CD4-positive, alpha-beta T cell treated with Interleukin-17A for 4 hours (primary cell): ENCODE measurements at regions not wholly inside any gene's neighbourhood (a gene's known extent, or its start where the extent isn't known, plus 50 kb on each side); places are given as distances from the start of the nearest gene placed in this dataset.

Source experiments
- DNase-seq: peaks from one replicate; pipeline ENCODE4 v3.0.0-alpha.2; 2020; ENCODE audit warnings: mixed read lengths

- DNase-seq: no peak
These were observed 160.0 kb upstream of the MKI67 start for GRCh38 chr10:128286141-128286761.

GRCh38 chr10:128286762-128287500 lies 160.7 kb upstream of the MKI67 start:
- DNase-seq: no peak

DNA sequence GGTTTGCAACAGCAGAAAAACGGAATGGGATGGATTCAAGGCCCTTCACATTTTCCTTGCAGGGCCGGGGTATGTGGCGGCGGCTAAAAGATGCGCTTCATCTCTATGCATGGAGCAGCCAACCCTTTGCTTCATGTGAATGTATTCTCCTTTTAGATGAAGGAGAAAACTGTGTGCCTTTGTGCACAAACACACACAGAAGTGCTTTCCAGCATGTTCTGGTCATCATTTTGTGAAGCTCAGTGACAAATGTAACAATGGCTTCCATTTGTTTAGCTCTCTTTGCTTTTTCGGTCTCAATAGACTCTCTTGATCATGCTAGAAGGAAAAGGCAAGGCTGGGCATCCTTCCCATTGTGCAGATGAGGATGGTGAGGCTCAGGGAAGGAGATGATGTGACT lies 161.7 kb upstream of the MKI67 start:
- no peak for DNase-seq

DNA sequence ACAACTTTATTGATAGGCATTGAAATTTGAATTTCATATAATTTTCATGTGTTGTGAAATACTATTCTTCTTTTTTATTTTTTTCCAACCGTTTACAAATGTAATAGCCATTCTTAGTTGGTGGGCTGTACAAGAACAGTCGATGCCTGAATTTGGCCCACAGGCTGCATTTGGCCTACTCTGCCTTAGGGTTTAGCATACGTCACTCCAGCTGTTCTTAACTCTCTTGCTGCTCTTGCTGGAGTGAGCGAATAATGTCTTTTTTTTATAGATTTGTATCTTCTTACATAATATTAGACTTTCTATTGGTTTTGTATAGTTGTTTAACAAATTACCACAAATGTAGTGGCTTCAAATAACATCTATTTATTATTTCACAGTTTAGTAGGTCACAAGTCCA lies 163.4 kb upstream of the MKI67 start:
- no peak for DNase-seq

DNA sequence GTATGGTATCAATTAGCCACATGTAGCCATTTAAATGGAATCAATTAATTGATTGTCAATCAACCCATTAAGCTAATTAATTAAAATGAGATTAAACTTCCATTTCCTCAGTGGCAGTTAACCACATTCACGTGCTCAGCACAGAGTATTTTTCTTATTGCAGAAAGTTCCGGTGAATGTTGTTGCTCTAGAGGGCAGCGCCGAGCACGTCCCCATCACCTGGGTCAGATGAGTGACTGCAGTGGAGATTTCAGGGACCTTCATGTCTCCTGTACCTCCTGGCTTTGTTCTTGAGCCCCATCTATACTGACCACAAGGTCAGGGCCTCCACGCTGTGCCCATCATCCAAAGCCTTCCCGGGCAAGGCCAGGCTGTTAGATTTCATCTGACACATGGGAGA lies 168.8 kb upstream of the MKI67 start:
- no peak for DNase-seq

GRCh38 chr10:128296253-128297007 lies 170.2 kb upstream of the MKI67 start:
- DNase-seq: no peak

- no peak for DNase-seq
These were observed 171.6 kb upstream of the MKI67 start for GRCh38 chr10:128297709-128298378.

DNA sequence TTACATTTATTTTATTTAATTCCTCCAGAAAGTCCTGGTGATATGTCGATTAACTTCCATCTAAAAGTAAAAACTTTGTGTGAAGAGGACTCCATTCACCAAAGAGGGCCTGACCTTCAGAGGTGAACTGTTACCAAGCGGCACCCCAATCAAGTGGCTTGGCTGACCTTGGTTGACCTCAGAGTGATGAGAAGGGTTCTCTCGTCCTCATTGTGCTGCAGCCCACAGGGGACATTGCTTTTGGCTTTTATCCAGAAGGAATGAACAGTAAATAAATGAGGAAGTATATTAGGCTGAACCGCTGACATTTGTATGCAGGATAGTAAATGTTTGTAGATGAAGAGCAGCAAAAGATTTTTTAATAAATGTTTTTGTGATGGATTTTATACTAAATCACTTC lies 172.4 kb upstream of the MKI67 start:
- DNase-seq: no peak

DNA sequence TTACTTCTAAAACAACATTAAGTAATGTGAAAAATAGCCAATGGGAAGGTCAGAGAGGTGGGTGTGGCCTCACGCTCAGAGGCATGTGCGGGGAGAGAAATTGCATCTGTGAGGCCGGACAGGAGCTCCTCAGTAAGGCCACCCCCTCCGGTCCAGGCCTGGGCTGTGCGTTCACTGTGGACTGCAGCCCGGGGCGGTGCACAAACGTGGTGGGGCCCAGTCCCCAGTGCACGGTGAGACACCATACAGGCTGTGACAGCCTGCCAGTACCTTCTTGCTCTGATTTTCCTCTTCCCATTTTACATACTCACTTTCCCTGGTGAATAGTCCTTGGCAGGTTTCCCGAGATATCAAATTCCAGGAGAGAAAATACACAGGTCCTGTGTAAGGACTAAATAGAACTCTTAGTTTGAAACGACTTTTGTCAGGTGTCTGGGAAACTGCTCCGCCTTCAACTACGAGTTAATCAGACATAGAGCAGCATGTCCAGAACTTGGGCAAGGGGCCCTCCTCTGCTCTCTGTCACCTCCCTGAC lies 174.1 kb upstream of the MKI67 start:
- DNase-seq: no peak

DNA sequence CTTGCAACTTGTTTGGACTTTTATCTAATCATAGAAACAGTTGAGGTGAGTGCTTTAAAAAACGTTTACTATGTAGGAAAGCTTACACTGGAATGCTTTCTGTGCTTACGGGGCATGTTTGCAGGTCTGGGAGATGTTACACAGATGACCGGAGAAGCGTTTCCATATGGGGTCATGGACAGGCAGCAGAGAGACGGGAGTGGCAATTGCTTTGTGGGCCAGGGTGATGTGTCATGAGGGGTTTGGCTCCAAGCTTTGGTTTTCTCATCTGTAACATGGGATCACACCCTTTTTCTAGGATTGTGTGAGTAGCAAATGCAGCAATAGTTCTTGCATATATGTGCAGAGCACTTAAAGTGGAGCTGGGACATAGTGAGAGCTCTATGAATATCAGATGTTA lies 174.8 kb upstream of the MKI67 start:
- DNase-seq: no peak

- no peak for DNase-seq
These were observed 176.6 kb upstream of the MKI67 start for GRCh38 chr10:128302808-128303207.

DNA sequence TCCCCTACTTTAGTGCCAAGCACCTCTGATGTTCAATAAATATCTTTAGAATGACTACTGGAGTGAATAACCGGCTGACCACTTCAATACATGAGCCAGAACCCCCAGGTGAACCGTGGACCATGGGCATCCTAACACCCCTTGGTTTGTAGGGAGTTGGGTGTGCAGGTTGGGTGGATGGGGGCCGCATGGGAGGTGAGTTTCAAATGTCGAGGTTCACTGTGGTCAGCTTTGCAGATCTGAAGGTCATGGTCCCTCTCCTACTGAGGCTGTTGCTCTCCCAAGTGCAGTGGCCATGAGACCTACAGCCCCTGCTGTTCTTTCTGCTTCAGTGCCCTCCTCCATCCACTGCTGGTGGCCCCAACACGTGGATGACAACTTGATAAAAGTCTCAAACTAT lies 178.0 kb upstream of the MKI67 start:
- no peak for DNase-seq

GRCh38 chr10:128305601-128306345 lies 179.6 kb upstream of the MKI67 start:
- DNase-seq: no peak

GRCh38 chr10:128306535-128306934 lies 180.3 kb upstream of the MKI67 start:
- DNase-seq: no peak

GRCh38 chr10:128306966-128307365 lies 180.7 kb upstream of the MKI67 start:
- no peak for DNase-seq

GRCh38 chr10:128307820-128308219 lies 181.6 kb upstream of the MKI67 start:
- DNase-seq: no peak

DNA sequence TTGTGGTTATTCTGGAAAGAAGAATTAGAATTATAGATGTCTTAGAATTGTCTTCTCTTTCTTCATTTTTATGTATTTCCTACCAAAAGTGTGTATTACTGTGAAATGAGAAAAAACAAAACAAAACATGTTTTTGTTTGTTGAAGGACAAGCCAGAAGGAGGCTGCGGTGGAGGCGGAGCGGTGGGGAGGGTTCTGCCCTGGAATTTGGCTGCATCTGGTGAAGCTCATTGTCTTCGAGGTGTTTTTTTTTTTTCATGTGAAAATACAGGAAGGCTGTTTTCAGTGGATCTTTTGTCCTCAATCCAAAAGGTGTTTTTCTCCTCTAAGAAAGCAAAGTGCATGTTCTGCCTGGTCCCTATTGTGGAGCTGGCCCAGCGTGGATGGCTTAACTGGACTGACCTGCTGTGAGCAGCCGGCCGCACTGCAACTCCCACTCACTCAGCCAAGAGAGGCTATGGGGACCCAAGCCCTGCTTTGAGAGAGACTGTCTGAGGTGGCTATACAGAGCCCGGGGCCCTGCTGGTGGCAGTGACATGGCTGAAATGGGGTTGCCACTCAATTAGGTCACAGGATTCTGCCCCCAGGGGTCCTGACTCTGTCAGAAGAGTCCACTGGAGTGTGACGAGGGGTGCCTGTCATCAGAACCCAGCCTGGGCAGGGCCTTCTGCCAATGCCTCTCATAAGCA lies 184.9 kb upstream of the MKI67 start:
- no peak for DNase-seq

GRCh38 chr10:128312250-128312649 lies 186.0 kb upstream of the MKI67 start:
- DNase-seq: no peak

- DNase-seq: no peak
These were observed 188.5 kb upstream of the MKI67 start for GRCh38 chr10:128314686-128315085.

DNA sequence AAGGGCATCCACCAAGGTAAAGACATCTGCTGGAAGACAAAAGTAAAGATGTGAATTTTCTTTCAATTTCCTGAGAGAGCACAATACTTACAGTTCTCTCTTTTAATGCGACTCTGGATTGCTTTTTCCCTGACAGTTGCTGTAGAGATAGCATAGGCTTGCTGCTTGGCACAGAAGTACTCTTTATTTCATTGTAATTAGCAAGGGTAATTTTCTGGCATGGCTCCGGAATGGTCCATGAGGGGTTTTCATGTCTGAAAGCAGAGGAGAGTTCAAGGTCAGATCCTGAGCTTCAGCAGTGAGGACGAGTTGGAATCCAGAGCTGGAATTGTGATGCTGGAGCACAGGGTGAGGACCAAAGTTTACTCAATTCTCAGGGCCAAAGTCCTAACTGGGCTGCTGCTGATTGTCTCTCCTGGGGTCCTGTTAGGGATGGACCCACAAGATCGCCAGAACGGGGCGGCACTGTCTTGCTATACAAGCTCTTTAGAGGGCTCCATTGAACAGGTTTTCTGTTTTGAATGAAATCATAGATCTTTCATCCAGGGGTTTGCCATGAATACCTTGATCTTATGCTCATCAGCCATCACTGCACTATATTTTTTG lies 190.0 kb upstream of the MKI67 start:
- DNase-seq: no peak

DNA sequence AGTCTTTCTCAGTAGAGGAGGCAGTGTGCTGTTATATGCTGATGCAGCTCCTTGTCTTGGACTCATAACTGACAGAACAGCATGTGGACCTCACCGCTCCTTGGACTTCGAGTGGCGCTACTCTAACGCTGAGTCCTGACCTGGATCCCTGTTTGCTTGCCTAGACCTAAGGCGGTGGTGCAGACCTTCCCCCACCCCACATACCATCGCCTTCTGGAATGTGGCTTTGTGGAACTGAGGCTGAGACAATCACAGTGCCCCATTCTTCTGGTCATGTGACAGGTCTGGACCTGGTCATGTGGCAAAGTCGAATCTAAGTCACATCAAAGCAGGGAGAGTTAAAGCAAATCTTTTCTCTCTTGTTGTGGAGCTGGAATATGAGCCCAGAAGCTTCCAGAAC lies 190.7 kb upstream of the MKI67 start:
- DNase-seq: no peak
